ENCODE measurements at regions not wholly inside any gene's neighbourhood (a gene's known extent, or its start where the extent isn't known, plus 50 kb on each side); places are given as distances from the start of the nearest gene placed in this dataset.

DNA sequence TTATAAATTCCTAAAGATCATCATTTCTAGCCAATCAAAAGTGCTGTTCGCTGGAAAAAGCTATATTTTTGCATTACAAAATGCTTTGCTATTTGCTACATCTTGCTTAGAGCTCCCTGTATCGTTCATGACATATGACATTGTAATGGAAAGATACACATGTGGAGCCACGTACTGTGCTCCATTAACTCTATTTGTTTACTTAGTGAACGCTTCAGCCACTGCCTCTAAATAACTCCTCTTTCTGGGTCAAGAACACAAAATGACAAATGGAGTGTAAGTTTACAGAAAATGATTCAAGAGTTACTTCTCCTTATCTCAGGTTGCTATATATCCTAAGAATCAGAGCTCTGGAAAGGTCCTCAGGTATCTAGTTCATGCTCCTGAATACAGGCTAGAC lies 329.1 kb upstream of the SMIM31 start:
- TF ChIP-seq EP300 (IDR thresholded peaks at IDR 0.05) (no peak), HOXB13 (CRISPR knock-in tag; IDR thresholded peaks at IDR 0.05; ENCODE audit: low read depth) (no peak), CBX2 (IDR thresholded peaks at IDR 0.05; ENCODE audit: borderline replicate concordance, low read depth) (no peak), ATOH8 (CRISPR knock-in tag; IDR thresholded peaks at IDR 0.05; ENCODE audit: low read depth) (no peak), ESRRA (IDR thresholded peaks at IDR 0.05; ENCODE audit: borderline replicate concordance, low read length) (no peak), RFX5 (IDR thresholded peaks at IDR 0.05) (no peak), EHMT2 (IDR thresholded peaks at IDR 0.05; ENCODE audit: low read depth) (no peak), PBX3 (IDR thresholded peaks at IDR 0.05) (no peak), NPAS2 (CRISPR knock-in tag; IDR thresholded peaks at IDR 0.05; ENCODE audit: borderline replicate concordance) (no peak), KDM5A (IDR thresholded peaks at IDR 0.05) (no peak), CHD2 (IDR thresholded peaks at IDR 0.05; ENCODE audit: low read length, partially characterized antibody) (no peak), KDM1A (IDR thresholded peaks at IDR 0.05; ENCODE audit: low read depth) (no peak), JUNB (IDR thresholded peaks at IDR 0.05) (no peak)
- TF ChIP-seq, protein P1, sequence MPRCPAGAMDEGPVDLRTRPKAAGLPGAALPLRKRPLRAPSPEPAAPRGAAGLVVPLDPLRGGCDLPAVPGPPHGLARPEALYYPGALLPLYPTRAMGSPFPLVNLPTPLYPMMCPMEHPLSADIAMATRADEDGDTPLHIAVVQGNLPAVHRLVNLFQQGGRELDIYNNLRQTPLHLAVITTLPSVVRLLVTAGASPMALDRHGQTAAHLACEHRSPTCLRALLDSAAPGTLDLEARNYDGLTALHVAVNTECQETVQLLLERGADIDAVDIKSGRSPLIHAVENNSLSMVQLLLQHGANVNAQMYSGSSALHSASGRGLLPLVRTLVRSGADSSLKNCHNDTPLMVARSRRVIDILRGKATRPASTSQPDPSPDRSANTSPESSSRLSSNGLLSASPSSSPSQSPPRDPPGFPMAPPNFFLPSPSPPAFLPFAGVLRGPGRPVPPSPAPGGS (IDR thresholded peaks at IDR 0.05): no peak
- TF ChIP-seq, protein P2, sequence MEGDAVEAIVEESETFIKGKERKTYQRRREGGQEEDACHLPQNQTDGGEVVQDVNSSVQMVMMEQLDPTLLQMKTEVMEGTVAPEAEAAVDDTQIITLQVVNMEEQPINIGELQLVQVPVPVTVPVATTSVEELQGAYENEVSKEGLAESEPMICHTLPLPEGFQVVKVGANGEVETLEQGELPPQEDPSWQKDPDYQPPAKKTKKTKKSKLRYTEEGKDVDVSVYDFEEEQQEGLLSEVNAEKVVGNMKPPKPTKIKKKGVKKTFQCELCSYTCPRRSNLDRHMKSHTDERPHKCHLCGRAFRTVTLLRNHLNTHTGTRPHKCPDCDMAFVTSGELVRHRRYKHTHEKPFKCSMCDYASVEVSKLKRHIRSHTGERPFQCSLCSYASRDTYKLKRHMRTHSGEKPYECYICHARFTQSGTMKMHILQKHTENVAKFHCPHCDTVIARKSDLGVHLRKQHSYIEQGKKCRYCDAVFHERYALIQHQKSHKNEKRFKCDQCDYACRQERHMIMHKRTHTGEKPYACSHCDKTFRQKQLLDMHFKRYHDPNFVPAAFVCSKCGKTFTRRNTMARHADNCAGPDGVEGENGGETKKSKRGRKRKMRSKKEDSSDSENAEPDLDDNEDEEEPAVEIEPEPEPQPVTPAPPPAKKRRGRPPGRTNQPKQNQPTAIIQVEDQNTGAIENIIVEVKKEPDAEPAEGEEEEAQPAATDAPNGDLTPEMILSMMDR (IDR thresholded peaks at IDR 0.05): no peak
- ChIA-PET POLR2A (no interaction called here), CTCF (no interaction called here)
- Histone ChIP-seq H3K27ac (no peak overlapping the region), H3K4me2 (no peak overlapping the region), H3K4me3 (no peak overlapping the region), H3K9me3 (no peaks in the 10 kb centered on the region), H3K4me1 (no peaks in the 10 kb centered on the region)
- no peak for ATAC-seq
- DNase-seq (ENCODE audit: low read depth in 1 of 2, low spot score in 1 of 2): no peak
- 3% methylated on average over 4 of the region's 4 CpGs for WGBS (ENCODE audit: missing lambda C conversion rate)
- no peak for FAIRE-seq

DNA sequence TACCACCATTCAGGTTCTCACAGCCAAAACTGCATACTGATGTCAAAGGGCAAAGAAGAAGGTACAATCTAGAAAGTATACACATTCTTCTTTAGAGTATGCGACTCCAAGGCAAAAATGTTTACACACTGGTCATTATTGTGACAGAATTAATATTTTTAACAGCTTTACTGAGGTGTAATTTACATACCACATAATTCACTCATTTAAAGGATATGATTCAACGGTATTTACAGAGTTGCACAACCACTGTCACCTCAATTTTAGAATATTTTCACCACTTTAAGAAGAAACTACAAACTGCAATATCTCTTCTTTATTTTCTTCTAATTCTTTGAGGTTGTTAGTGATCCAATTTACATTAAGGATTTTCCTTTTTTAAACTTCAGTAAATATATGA lies 325.4 kb upstream of the SMIM31 start:
- no peak for FAIRE-seq
- Histone ChIP-seq H3K4me1 (no peaks in the 10 kb centered on the region), H3K4me3 (no peak overlapping the region), H3K4me2 (no peak overlapping the region), H3K27ac (no peak overlapping the region), H3K9me3 (no peaks in the 10 kb centered on the region)
- 2% methylated on average over 2 of the region's 2 CpGs for WGBS (ENCODE audit: missing lambda C conversion rate)
- ChIA-PET POLR2A (no interaction called here), CTCF (no interaction called here)
- DNase-seq (ENCODE audit: low read depth in 1 of 2, low spot score in 1 of 2): no peak
- no peak for ATAC-seq
- TF ChIP-seq CBX2 (IDR thresholded peaks at IDR 0.05; ENCODE audit: borderline replicate concordance, low read depth) (no peak), RFX5 (IDR thresholded peaks at IDR 0.05) (no peak), MAFK (IDR thresholded peaks at IDR 0.05; ENCODE audit: partially characterized antibody) (no peak), TFCP2L1 (CRISPR knock-in tag; IDR thresholded peaks at IDR 0.05) (no peak)

GRCh38 chr4:164438321-164438720 lies 315.6 kb upstream of the SMIM31 start:
- H3K9me3 ChIP-seq: no peaks in the 10 kb centered on the region
- 17% methylated on average over 3 of the region's 3 CpGs for WGBS (ENCODE audit: missing lambda C conversion rate)
- CTCF ChIA-PET: no interaction called here
- no peak overlapping the region for H3K27ac ChIP-seq
- POLR2A ChIA-PET: no interaction called here
- ATAC-seq (no peak), FAIRE-seq (no peak), DNase-seq (ENCODE audit: low read depth in 1 of 2, low spot score in 1 of 2) (no peak)
- H3K4me2 ChIP-seq: no peak overlapping the region
- no peak overlapping the region for H3K4me3 ChIP-seq
- H3K4me1 ChIP-seq: no peaks in the 10 kb centered on the region
- TF ChIP-seq MAFK (IDR thresholded peaks at IDR 0.05; ENCODE audit: partially characterized antibody) (no peak), EHMT2 (IDR thresholded peaks at IDR 0.05; ENCODE audit: low read depth) (no peak), POLR2A (IDR thresholded peaks at IDR 0.05; ENCODE audit: low read length) (no peak), GATA3 (IDR thresholded peaks at IDR 0.05; ENCODE audit: borderline replicate concordance) (no peak), MAZ (IDR thresholded peaks at IDR 0.05; ENCODE audit: borderline replicate concordance, low read depth, low read length) (no peak), ESRRA (IDR thresholded peaks at IDR 0.05; ENCODE audit: borderline replicate concordance, low read length) (no peak), CBX8 (IDR thresholded peaks at IDR 0.05) (no peak)
- TF ChIP-seq, protein P3, sequence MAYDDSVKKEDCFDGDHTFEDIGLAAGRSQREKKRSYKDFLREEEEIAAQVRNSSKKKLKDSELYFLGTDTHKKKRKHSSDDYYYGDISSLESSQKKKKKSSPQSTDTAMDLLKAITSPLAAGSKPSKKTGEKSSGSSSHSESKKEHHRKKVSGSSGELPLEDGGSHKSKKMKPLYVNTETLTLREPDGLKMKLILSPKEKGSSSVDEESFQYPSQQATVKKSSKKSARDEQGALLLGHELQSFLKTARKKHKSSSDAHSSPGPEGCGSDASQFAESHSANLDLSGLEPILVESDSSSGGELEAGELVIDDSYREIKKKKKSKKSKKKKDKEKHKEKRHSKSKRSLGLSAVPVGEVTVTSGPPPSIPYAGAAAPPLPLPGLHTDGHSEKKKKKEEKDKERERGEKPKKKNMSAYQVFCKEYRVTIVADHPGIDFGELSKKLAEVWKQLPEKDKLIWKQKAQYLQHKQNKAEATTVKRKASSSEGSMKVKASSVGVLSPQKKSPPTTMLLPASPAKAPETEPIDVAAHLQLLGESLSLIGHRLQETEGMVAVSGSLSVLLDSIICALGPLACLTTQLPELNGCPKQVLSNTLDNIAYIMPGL (CRISPR knock-in tag; IDR thresholded peaks at IDR 0.05; ENCODE audit: borderline replicate concordance): no peak
- TF ChIP-seq, protein P2 (IDR thresholded peaks at IDR 0.05): no peak
- TF ChIP-seq, protein P4, sequence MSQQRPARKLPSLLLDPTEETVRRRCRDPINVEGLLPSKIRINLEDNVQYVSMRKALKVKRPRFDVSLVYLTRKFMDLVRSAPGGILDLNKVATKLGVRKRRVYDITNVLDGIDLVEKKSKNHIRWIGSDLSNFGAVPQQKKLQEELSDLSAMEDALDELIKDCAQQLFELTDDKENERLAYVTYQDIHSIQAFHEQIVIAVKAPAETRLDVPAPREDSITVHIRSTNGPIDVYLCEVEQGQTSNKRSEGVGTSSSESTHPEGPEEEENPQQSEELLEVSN (IDR thresholded peaks at IDR 0.05; ENCODE audit: borderline replicate concordance, low read depth): no peak

Measured in A549 (cell line).